PC-3 (cell line): ENCODE measurements at regions not wholly inside any gene's neighbourhood (a gene's known extent, or its start where the extent isn't known, plus 50 kb on each side); places are given as distances from the start of the nearest gene placed in this dataset.

Source experiments
- CTCF ChIP-seq: fragments of 300-600 bp; sonication (generic); conservative IDR thresholded peaks from 2 replicates; pipeline ENCODE4 v1.5.1; 2017; ENCODE audit warnings: antibody characterized with exemption, low read depth, mild to moderate bottlenecking, low read length
- EZH2 ChIP-seq: fragments of 300-600 bp; sonication (generic); IDR thresholded peaks from one replicate; pipeline ENCODE4 v1.6.1; 2017; ENCODE audit warnings: antibody characterized with exemption, mild to moderate bottlenecking, low read length; ENCODE audit not compliant: unreplicated experiment

- TF ChIP-seq EZH2 (no peak), CTCF (no peak)
Measured at GRCh38 chr5:30050056-30050815, 1143.2 kb upstream of the CDH6 start.
